Mucosa of rectum (tissue), 2 donors: ENCODE measurements at regions not wholly inside any gene's neighbourhood (a gene's known extent, or its start where the extent isn't known, plus 50 kb on each side); places are given as distances from the start of the nearest gene placed in this dataset.

Experiments used
- H3K27ac ChIP-seq, 2 donors: one replicate each; pipeline ENCODE4 v1.7.0; 2013; ENCODE audit warnings: inconsistent platforms in 2 of 2, low read depth in 2 of 2, low read length in 2 of 2
- H3K27me3 ChIP-seq, 2 donors: one replicate each; pipeline ENCODE4 v1.7.0; 2013; ENCODE audit warnings: low read length in 2 of 2; ENCODE audit not compliant: control insufficient read depth in 2 of 2, insufficient read depth in 2 of 2
- H3K36me3 ChIP-seq, 2 donors: one replicate each; pipeline ENCODE4 v1.7.0; 2013; ENCODE audit warnings: low read length in 2 of 2; ENCODE audit not compliant: control insufficient read depth in 2 of 2, insufficient read depth in 2 of 2
- H3K4me1 ChIP-seq, 2 donors: one replicate each; pipeline ENCODE4 v1.7.0; 2013; ENCODE audit warnings: low read length in 2 of 2, mild to moderate bottlenecking in 1 of 2; ENCODE audit not compliant: control insufficient read depth in 2 of 2, insufficient read depth in 2 of 2
- H3K4me3 ChIP-seq, 2 donors: one replicate each; pipeline ENCODE4 v1.7.0; 2013; ENCODE audit warnings: low read length in 2 of 2
- H3K9ac ChIP-seq, 2 donors: one replicate each; pipeline ENCODE4 v1.7.0; 2013; ENCODE audit warnings: low read length in 2 of 2, low read depth in 1 of 2, mild to moderate bottlenecking in 1 of 2
- H3K9me3 ChIP-seq, 2 donors: one replicate each; pipeline ENCODE4 v1.7.0; 2013; ENCODE audit warnings: low read length in 2 of 2; ENCODE audit not compliant: control insufficient read depth in 2 of 2
- donor health status: healthy.
- donor health status: Normal muscosa, but diverticular disease.

DNA sequence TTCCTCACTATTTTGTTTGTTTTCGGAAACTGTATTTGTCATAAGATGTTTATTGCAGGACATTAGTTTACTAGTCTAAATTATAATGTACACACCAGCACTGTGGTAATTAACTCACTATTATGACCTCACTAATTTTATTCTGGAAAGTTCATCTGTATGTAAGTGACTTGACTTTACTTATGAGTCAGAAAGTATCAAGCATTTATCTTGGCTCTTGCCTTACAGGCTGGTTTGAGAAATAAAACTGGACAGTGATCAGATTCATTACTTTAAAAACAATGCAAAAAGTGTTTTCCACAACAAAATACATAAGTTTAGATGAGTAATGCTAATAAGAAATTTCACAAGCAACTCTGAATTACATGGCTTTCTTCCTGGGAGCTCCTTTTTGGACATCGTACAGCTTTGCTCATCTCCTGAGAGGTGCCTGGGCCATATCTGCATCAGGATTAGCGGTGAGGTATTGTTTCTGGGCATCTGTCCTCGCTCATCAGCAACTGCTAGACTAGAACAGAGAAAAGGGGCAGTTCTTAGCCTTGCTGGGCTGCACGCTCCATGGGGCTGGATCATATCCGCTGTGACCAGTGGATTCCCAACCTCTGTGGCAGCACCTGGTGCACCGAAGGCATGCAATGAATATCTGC, 179.8 kb downstream of the SOD2 start:
- no peak overlapping the region for H3K27ac ChIP-seq
- H3K9me3 ChIP-seq = no peaks in the 10 kb centered on the region
- H3K27me3 ChIP-seq = no peaks in the 10 kb centered on the region
- H3K9ac ChIP-seq = no peak overlapping the region
- H3K4me3 ChIP-seq = no peak overlapping the region
- H3K36me3 ChIP-seq = no peaks in the 10 kb centered on the region
- no peaks in the 10 kb centered on the region for H3K4me1 ChIP-seq

DNA sequence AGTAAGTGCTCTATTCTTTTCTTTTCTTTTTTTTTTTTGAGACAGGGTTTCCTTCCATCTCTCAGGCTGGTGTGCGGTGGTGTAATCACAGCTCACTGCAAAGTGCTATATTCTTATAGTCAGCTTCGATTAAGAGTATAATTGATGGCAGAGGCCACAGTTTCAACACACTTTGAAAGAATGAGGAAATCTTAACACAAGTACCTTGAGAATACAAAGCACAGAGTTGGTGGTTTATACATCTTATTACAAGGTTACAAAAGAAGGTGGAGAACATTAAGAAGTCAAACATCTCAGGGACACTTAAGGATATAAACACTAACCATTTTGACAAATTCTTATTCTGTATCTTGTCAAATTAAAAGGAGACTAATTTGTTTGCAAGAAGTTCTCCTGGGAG, 180.5 kb downstream of the SOD2 start:
- Histone ChIP-seq H3K4me3 (no peak overlapping the region), H3K27me3 (no peaks in the 10 kb centered on the region), H3K9ac (no peak overlapping the region), H3K9me3 (no peaks in the 10 kb centered on the region), H3K27ac (no peak overlapping the region), H3K36me3 (no peaks in the 10 kb centered on the region), H3K4me1 (no peaks in the 10 kb centered on the region)

GRCh38 chr6:159512104-159512503, 180.9 kb downstream of the SOD2 start:
- Histone ChIP-seq H3K4me3 (no peak overlapping the region), H3K27ac (no peak overlapping the region), H3K4me1 (no peaks in the 10 kb centered on the region), H3K9me3 (no peaks in the 10 kb centered on the region), H3K36me3 (no peaks in the 10 kb centered on the region), H3K27me3 (no peaks in the 10 kb centered on the region), H3K9ac (no peak overlapping the region)

- H3K36me3 ChIP-seq = no peaks in the 10 kb centered on the region
- H3K9ac ChIP-seq = no peak overlapping the region
- H3K27me3 ChIP-seq = no peaks in the 10 kb centered on the region
- no peaks in the 10 kb centered on the region for H3K9me3 ChIP-seq
- no peak overlapping the region for H3K4me3 ChIP-seq
- H3K4me1 ChIP-seq = no peaks in the 10 kb centered on the region
- no peak overlapping the region for H3K27ac ChIP-seq
Observed at GRCh38 chr6:159510141-159510540, 182.9 kb downstream of the SOD2 start.

GRCh38 chr6:159508931-159509330, 184.1 kb downstream of the SOD2 start:
- Histone ChIP-seq H3K27ac (no peak overlapping the region), H3K27me3 (no peaks in the 10 kb centered on the region), H3K36me3 (no peaks in the 10 kb centered on the region), H3K4me1 (no peaks in the 10 kb centered on the region), H3K9me3 (no peaks in the 10 kb centered on the region), H3K4me3 (no peak overlapping the region), H3K9ac (no peak overlapping the region)

DNA sequence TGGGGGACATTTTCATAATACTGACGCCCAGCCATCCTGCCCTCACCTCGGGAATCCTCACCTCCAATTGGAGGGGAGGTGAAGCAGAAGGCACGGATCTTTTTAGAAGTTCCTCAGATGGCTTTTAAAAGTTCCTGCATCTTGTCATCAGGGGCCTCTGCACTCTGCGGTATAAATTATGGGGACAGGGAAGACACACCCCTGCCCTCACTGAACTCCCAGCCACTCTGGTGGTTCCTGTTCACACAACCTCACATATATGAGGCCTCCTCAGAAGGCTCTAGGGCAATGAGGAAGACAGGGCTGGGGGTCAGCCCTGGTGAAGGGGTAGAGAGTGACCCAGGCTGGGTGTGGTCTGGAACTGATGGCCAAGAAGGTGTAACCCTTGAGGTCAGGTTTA, 187.0 kb downstream of the SOD2 start:
- Histone ChIP-seq H3K4me3 (no peak overlapping the region), H3K27ac (no peak overlapping the region), H3K9ac (no peak overlapping the region), H3K4me1 (no peaks in the 10 kb centered on the region), H3K27me3 (no peaks in the 10 kb centered on the region), H3K9me3 (no peaks in the 10 kb centered on the region), H3K36me3 (no peaks in the 10 kb centered on the region)

GRCh38 chr6:159505140-159505922, 187.7 kb downstream of the SOD2 start:
- H3K27me3 ChIP-seq = no peaks in the 10 kb centered on the region
- H3K27ac ChIP-seq = no peak overlapping the region
- H3K9ac ChIP-seq = no peak overlapping the region
- no peaks in the 10 kb centered on the region for H3K36me3 ChIP-seq
- H3K4me3 ChIP-seq = no peak overlapping the region
- H3K9me3 ChIP-seq = no peaks in the 10 kb centered on the region
- no peaks in the 10 kb centered on the region for H3K4me1 ChIP-seq

- H3K36me3 ChIP-seq = no peaks in the 10 kb centered on the region
- no peaks in the 10 kb centered on the region for H3K27me3 ChIP-seq
- H3K4me3 ChIP-seq = no peak overlapping the region
- H3K4me1 ChIP-seq = no peaks in the 10 kb centered on the region
- no peak overlapping the region for H3K9ac ChIP-seq
- no peak overlapping the region for H3K27ac ChIP-seq
- no peaks in the 10 kb centered on the region for H3K9me3 ChIP-seq
Observed at GRCh38 chr6:159501558-159501957, 191.5 kb downstream of the SOD2 start.

DNA sequence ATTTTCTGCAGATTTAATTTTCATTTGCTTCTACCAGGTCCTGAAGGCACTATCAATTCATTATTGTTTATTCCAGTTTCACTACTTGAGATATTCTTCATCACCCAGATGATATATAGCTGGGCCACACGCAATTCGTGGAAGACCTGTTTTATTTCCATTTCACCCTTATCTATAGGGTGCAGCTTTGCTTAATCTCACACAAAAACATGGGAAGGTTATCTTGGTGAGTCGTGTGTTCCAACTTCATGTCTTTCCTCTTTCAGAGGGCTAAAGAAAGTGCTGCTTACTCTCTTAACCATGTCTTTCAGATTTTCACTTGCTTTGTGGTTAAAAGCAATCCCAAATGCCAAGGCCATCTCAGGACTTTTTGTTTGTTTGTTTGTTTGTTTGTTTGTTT, 194.0 kb downstream of the SOD2 start:
- Histone ChIP-seq H3K9me3 (no peaks in the 10 kb centered on the region), H3K9ac (no peak overlapping the region), H3K36me3 (no peaks in the 10 kb centered on the region), H3K27ac (no peak overlapping the region), H3K27me3 (no peaks in the 10 kb centered on the region), H3K4me1 (no peaks in the 10 kb centered on the region), H3K4me3 (no peak overlapping the region)

- H3K27ac ChIP-seq = no peak overlapping the region
- H3K36me3 ChIP-seq = no peaks in the 10 kb centered on the region
- H3K4me1 ChIP-seq = no peaks in the 10 kb centered on the region
- no peak overlapping the region for H3K9ac ChIP-seq
- no peaks in the 10 kb centered on the region for H3K9me3 ChIP-seq
- H3K4me3 ChIP-seq = no peak overlapping the region
- H3K27me3 ChIP-seq = no peaks in the 10 kb centered on the region
Observed at GRCh38 chr6:159494586-159494972, 198.5 kb downstream of the SOD2 start.
